A673 (cell line): ENCODE measurements at regions not wholly inside any gene's neighbourhood (a gene's known extent, or its start where the extent isn't known, plus 50 kb on each side); places are given as distances from the start of the nearest gene placed in this dataset.

Experiments used
- BruUV-seq: library from RNA; stranded (reverse); fragments of 400-500 nt; replicated peaks from 2 replicates; lab custom pipeline; 2021; lab: Mats Ljungman, UMichigan
- CTCF ChIA-PET: fragments of 300-600 bp; sonication (Branson Sonifier 250); formaldehyde crosslinking; loops from one replicate; lab custom pipeline; 2022; ENCODE audit warnings: antibody characterized with exemption; lab: Charles Lee
- POLR2A ChIA-PET: fragments of 300-600 bp; sonication (Branson Sonifier 250); formaldehyde crosslinking; loops from one replicate; lab custom pipeline; 2022; ENCODE audit warnings: antibody characterized with exemption; ENCODE audit not compliant: low non-redundant PET; lab: Charles Lee
- DNase-seq: peaks from one replicate; pipeline ENCODE4 v3.0.0-alpha.2; 2015; ENCODE audit warnings: low spot score
- H3K27ac ChIP-seq: fragments of 200-600 bp; sonication (generic); 2 replicates; pipeline ENCODE4 v1.5.1; 2016; ENCODE audit warnings: mixed run types, low read depth, mild to moderate bottlenecking, mixed read lengths, antibody characterized with exemption, low read length; ENCODE audit not compliant: poor library complexity, severe bottlenecking
- H3K27me3 ChIP-seq: fragments of 200-600 bp; sonication (generic); replicated peaks from 2 replicates; pipeline ENCODE4 v1.6.1; 2017; ENCODE audit warnings: mixed run types, low read depth, mild to moderate bottlenecking, mixed read lengths, antibody characterized with exemption, low read length; ENCODE audit not compliant: insufficient read depth, poor library complexity
- H3K36me3 ChIP-seq: fragments of 200-600 bp; sonication (generic); 2 replicates; pipeline ENCODE4 v1.6.1; 2016; ENCODE audit warnings: mixed run types, mild to moderate bottlenecking, mixed read lengths, antibody characterized with exemption, low read length; ENCODE audit not compliant: insufficient read depth, poor library complexity, severe bottlenecking
- H3K4me1 ChIP-seq: fragments of 200-600 bp; sonication (generic); 2 replicates; pipeline ENCODE4 v1.6.1; 2017; ENCODE audit warnings: mixed run types, mild to moderate bottlenecking, mixed read lengths, antibody characterized with exemption, low read length; ENCODE audit not compliant: insufficient read depth, poor library complexity, severe bottlenecking
- H3K4me3 ChIP-seq: fragments of 200-600 bp; sonication (generic); 2 replicates; pipeline ENCODE4 v1.5.1; 2016; ENCODE audit warnings: low read depth, mixed run types, mild to moderate bottlenecking, mixed read lengths, low read length; ENCODE audit not compliant: poor library complexity, severe bottlenecking
- H3K9me3 ChIP-seq: fragments of 200-600 bp; sonication (generic); 2 replicates; pipeline ENCODE4 v1.6.1; 2016; ENCODE audit warnings: mixed run types, low read depth, mild to moderate bottlenecking, mixed read lengths, antibody characterized with exemption, low read length; ENCODE audit not compliant: poor library complexity, severe bottlenecking
- CTCF ChIP-seq: fragments of 300-800, 200-600 bp; sonication (generic); conservative IDR thresholded peaks from 2 replicates; pipeline ENCODE4 v1.5.1; 2017; ENCODE audit warnings: low read depth, mild to moderate bottlenecking, antibody characterized with exemption, low read length, moderate library complexity, mixed read lengths
- EZH2 ChIP-seq: fragments of 200-600 bp; sonication (generic); IDR thresholded peaks from 2 replicates; pipeline ENCODE4 v1.6.1; 2017; ENCODE audit warnings: borderline replicate concordance, low read depth, mild to moderate bottlenecking, mixed read lengths, antibody characterized with exemption, low read length; ENCODE audit not compliant: poor library complexity, severe bottlenecking
- intact Hi-C: fragments of 100-400 bp; cut with micrococcal nuclease; formaldehyde crosslinking; loops from one replicate; pipeline ENCODE4 v1.10.0; 2022; ENCODE audit not compliant: unreplicated experiment

GRCh38 chr1:29593601-29594382 is 357.5 kb downstream of the PTPRU start:
- no peaks in the 10 kb centered on the region for H3K4me1 ChIP-seq
- H3K36me3 ChIP-seq = no peaks in the 10 kb centered on the region
- H3K27ac ChIP-seq = no peak overlapping the region
- no peak overlapping the region for H3K4me3 ChIP-seq
- H3K27me3 ChIP-seq = peaks cover 10% of the 10 kb centered on the region
- DNase-seq = no peak
- intact Hi-C loops = no loop called here
- TF ChIP-seq CTCF (no peak), EZH2 (no peak)
- ChIA-PET CTCF (no interaction called here), POLR2A (no interaction called here)
- H3K9me3 ChIP-seq = no peaks in the 10 kb centered on the region
- no TSS peak for BruUV-seq

- BruUV-seq = no TSS peak
- ChIA-PET POLR2A (no interaction called here), CTCF (no interaction called here)
- Histone ChIP-seq H3K4me1 (no peaks in the 10 kb centered on the region), H3K36me3 (no peaks in the 10 kb centered on the region), H3K4me3 (no peak overlapping the region), H3K27ac (no peak overlapping the region), H3K27me3 (peaks cover 21% of the 10 kb centered on the region), H3K9me3 (no peaks in the 10 kb centered on the region)
- TF ChIP-seq CTCF (no peak), EZH2 (no peak)
- DNase-seq = no peak
- intact Hi-C loops = no loop called here
Observed at GRCh38 chr1:29592731-29593130, 356.4 kb downstream of the PTPRU start.

- CTCF ChIA-PET = no interaction called here
- Histone ChIP-seq H3K9me3 (no peaks in the 10 kb centered on the region), H3K36me3 (no peaks in the 10 kb centered on the region), H3K4me1 (no peaks in the 10 kb centered on the region), H3K27me3 (peaks cover 24% of the 10 kb centered on the region), H3K27ac (no peak overlapping the region), H3K4me3 (no peak overlapping the region)
- BruUV-seq = no TSS peak
- POLR2A ChIA-PET = no interaction called here
- intact Hi-C loops = no loop called here
- DNase-seq = no peak
- TF ChIP-seq CTCF (no peak), EZH2 (no peak)
Observed at GRCh38 chr1:29592261-29592615, 355.9 kb downstream of the PTPRU start.
